Activated naive CD4-positive, alpha-beta T cell treated with anti-CD3 and anti-CD28 coated beads, Interleukin-2, amount 50 U/mL, for 72 hours (primary cell): ENCODE measurements at regions not wholly inside any gene's neighbourhood (a gene's known extent, or its start where the extent isn't known, plus 50 kb on each side); places are given as distances from the start of the nearest gene placed in this dataset.

Experiments
- ATAC-seq, 2 donors: fragments of 150-1000 bp; cut with Tn5 transposase; 2 replicates each; pipeline ENCODE4 v1.10.0; 2021; ENCODE audit warnings: mild to moderate bottlenecking in 2 of 2, moderate library complexity in 2 of 2
- DNase-seq, 2 donors: peaks; one replicate each; pipeline ENCODE4 v3.0.0; 2021 to 2022; ENCODE audit warnings: low spot score in 2 of 2
- H3K27ac Mint-ChIP-seq, 2 donors: one replicate each; pipeline ENCODE4 v1.8.0; 2022; ENCODE audit warnings: mild to moderate bottlenecking in 2 of 2, mixed read lengths in 2 of 2
- H3K36me3 Mint-ChIP-seq, 2 donors: one replicate each; pipeline ENCODE4 v1.8.0; 2022; ENCODE audit warnings: mixed read lengths in 2 of 2
- H3K9me3 Mint-ChIP-seq, 2 donors: one replicate each; pipeline ENCODE4 v1.8.0; 2022; ENCODE audit warnings: mixed read lengths in 2 of 2

- Mint-ChIP-seq H3K36me3 (no peaks in the 10 kb centered on the region), H3K27ac (no peak overlapping the region), H3K9me3 (peaks cover 1% of the 10 kb centered on the region in 2 donors)
- ATAC-seq, result no peak
- DNase-seq, result no peak
These were observed 599.1 kb downstream of the QKI start for GRCh38 chr6:164013480-164014208.

DNA sequence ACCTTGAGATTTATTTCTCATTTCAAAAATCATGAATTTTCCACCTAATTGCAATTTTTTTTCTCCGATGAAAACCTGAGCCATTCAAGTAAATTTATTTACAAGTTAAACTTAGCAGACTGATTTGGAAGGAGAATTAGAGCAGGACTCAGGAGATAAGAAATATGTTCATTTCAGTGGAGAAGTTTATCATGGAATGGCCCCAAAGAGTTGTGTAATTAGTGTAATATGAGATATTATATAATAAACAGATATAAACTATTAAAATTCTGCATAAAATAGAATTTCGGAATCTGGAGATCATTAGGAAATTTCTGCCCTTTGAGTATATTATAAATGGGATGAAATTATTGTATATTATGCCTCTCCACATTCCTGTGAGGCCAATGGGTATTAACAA lies 596.8 kb downstream of the QKI start:
- Mint-ChIP-seq H3K27ac (no peak overlapping the region), H3K36me3 (no peaks in the 10 kb centered on the region), H3K9me3 (peaks cover 4 to 9% of the 10 kb centered on the region in 2 donors)
- DNase-seq (no peak), ATAC-seq (no peak)

- H3K9me3 Mint-ChIP-seq, result peaks cover 4 to 9% of the 10 kb centered on the region in 2 donors
- no peak for DNase-seq
- no peaks in the 10 kb centered on the region for H3K36me3 Mint-ChIP-seq
- no peak for ATAC-seq
- no peak overlapping the region for H3K27ac Mint-ChIP-seq
These were observed 596.1 kb downstream of the QKI start for GRCh38 chr6:164010441-164011103.

DNA sequence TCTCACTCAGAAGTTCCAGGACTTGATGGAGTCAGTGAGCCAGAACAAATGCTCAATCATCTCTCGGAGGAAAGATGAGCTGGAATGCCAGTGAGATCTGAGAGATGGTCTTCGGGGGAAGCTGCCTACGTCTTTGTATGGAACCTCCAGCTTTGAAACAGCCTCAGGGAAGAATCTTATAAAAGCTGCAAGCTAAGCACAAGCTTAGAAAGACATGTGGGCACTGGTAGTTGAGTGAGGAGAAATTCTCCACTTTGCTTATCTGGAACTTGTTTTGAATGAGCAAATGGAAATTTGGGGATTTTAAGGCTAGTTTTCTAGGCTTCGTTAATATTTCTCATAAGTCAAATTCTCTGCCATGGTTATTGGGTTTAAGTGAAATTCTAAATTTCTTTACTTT lies 594.4 kb downstream of the QKI start:
- no peaks in the 10 kb centered on the region for H3K36me3 Mint-ChIP-seq
- ATAC-seq (no peak), DNase-seq (no peak)
- no peak overlapping the region for H3K27ac Mint-ChIP-seq
- H3K9me3 Mint-ChIP-seq, result peaks cover 9% of the 10 kb centered on the region in 2 donors

DNA sequence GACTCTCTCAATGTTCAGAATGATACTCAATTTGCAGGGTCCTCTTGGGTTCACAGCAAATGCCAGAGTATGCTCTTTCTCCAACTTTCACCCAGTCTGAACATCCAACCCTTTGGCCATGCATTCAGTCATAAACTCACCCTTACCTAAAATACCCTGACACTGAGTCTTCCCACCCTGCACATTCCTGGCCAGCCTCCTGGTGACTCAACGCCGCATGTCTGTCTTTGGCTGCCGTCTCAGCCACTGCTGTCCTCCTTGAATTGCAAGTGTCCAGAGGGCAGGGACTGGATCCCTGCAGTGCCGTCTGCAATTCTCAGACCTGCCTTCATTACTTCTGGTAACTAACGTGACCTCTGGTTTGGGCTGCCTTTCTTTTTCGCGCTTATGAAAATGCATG lies 593.4 kb downstream of the QKI start:
- DNase-seq (no peak), ATAC-seq (no peak)
- Mint-ChIP-seq H3K27ac (no peak overlapping the region), H3K9me3 (peaks cover 9 to 14% of the 10 kb centered on the region in 2 donors), H3K36me3 (no peaks in the 10 kb centered on the region)

- no peaks in the 10 kb centered on the region for H3K36me3 Mint-ChIP-seq
- DNase-seq, result no peak
- ATAC-seq, result no peak
- peak overlapping the region in 1 of 2 donors; percentile 48 for H3K27ac Mint-ChIP-seq
- peaks cover 14% of the 10 kb centered on the region in 2 donors for H3K9me3 Mint-ChIP-seq
These were observed 591.9 kb downstream of the QKI start for GRCh38 chr6:164006459-164006858.

GRCh38 chr6:164005004-164005711 lies 590.6 kb downstream of the QKI start:
- ATAC-seq (no peak), DNase-seq (no peak)
- Mint-ChIP-seq H3K27ac (no peak overlapping the region), H3K9me3 (peaks cover 14% of the 10 kb centered on the region in 2 donors), H3K36me3 (no peaks in the 10 kb centered on the region)

GRCh38 chr6:164000276-164000675 lies 585.8 kb downstream of the QKI start:
- no peak for DNase-seq
- Mint-ChIP-seq H3K27ac (no peak overlapping the region), H3K36me3 (no peaks in the 10 kb centered on the region), H3K9me3 (peaks cover 9 to 10% of the 10 kb centered on the region in 2 donors)
- no peak for ATAC-seq

DNA sequence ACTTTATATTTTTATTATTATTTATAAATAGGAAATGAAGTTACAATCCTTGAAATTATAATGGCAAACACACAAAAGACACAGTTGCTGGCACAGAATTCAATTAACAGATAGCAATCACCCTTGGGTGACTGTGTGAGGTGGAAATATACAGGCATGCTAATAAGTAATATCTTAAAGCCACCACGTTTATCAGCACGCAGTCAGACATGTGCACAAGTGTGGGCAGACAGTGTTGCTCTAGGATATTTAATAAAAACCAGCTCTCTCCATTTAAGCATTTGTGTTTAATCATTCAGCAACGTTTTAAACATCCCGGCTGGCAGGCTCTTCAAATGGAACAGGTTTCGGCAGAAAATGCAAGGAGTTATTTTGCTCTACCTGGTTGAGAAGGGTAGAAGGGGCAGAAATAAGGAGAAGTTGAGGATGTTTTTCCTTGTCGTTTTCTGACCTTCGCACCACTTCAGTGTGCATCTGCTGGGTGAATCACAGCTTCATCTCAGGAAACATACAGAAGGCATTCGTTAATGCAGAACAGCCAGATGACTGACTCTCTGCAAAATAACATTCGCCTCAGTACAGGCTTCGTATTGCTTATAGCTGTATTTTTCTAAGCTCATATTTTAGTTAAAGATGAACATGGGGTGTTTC lies 585.1 kb downstream of the QKI start:
- ATAC-seq, result no peak
- Mint-ChIP-seq H3K36me3 (no peaks in the 10 kb centered on the region), H3K27ac (no peak overlapping the region)

DNA sequence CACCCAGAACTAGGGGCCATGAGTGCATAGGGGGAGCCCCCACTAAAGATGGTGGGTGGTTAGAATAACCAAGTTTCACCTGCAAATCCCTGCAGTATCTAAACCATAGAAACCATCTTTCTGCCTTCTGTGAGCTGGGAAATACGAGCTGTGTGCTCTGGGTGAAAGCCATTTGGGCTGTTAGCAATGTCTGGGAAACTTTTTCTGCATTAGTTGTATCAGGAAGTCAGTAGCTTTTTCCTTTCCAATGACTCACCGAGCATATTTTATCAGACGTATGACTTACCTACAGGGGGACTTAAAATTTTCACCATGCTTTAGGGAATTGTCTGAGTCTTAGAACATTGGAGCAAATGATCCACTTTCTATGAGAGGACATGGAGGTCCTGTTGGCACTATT lies 584.0 kb downstream of the QKI start:
- DNase-seq, result no peak
- peaks cover 2 to 10% of the 10 kb centered on the region in 2 donors for H3K9me3 Mint-ChIP-seq
- H3K27ac Mint-ChIP-seq, result no peak overlapping the region
- H3K36me3 Mint-ChIP-seq, result no peaks in the 10 kb centered on the region
- ATAC-seq, result no peak

More for the DNA sequence above, 585.1 kb downstream of the QKI start:
- no peak for DNase-seq
- H3K9me3 Mint-ChIP-seq, result peaks cover 9 to 10% of the 10 kb centered on the region in 2 donors

DNA sequence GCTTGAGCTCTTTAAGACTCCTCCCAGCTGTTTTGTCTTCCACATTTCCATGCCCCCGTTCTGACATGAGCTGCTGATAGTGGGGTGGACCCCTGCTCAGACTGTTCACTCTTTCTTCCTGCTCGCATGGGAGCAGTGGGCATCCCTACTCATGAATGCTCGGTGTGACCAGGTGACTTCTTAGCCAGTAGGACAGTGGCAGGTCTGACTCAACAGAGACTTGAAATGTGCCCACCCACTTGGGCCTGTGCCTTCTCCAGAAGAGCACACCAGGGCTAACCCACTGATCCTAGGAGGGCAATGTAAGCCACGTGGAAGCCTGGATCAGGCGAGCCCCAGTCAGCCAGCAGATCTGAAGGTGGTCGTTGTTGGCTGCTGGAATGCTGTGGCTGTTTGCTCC lies 582.0 kb downstream of the QKI start:
- Mint-ChIP-seq H3K36me3 (no peaks in the 10 kb centered on the region), H3K27ac (no peak overlapping the region), H3K9me3 (peaks cover 0 to 5% of the 10 kb centered on the region in 2 donors)
- DNase-seq, result no peak
- no peak for ATAC-seq

DNA sequence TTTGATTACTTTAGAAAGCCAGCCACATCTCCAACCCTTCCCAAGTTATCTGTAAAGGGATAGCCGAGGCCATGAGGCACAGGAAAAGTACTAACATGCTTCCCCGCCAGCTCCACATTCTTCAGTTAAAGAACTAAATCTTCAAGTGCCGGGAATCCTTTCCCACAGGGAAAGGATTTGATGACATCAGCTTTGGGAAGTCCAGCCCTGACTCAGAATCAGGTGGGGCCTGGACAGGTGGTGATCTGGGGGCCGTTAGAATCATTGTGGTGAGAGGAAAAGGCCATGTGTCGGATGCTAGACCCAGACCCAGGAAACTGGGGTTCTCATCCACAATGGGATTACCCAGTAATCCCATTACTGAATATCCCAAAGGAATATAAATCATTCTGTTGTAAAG lies 580.0 kb downstream of the QKI start:
- Mint-ChIP-seq H3K27ac (no peak overlapping the region), H3K36me3 (no peaks in the 10 kb centered on the region), H3K9me3 (peaks cover 0 to 5% of the 10 kb centered on the region in 2 donors)
- ATAC-seq, result no peak
- no peak for DNase-seq

- Mint-ChIP-seq H3K27ac (no peak overlapping the region), H3K36me3 (no peaks in the 10 kb centered on the region), H3K9me3 (peaks cover 0 to 5% of the 10 kb centered on the region in 2 donors)
- DNase-seq, result no peak
- no peak for ATAC-seq
These were observed 578.2 kb downstream of the QKI start for GRCh38 chr6:163992701-163993100.

DNA sequence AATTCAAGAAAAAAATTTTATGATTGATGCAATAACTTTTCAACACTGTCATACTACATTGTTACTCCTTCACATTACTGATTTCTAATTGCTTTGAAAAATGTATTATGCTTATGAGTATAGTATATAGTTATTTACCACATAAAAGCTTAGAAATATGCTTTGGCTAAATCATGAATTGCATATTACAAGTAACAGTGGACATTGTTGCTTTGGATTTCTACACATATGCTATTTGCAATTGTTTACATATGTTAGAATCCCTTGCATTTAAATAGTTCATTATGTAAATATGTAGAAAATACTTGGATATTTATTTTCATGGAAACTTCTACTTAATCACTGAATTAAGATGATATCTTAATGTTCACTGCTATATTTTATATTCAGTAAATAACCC lies 577.5 kb downstream of the QKI start:
- H3K27ac Mint-ChIP-seq, result no peak overlapping the region
- no peaks in the 10 kb centered on the region for H3K36me3 Mint-ChIP-seq
- DNase-seq (no peak), ATAC-seq (no peak)
- no peaks in the 10 kb centered on the region for H3K9me3 Mint-ChIP-seq

DNA sequence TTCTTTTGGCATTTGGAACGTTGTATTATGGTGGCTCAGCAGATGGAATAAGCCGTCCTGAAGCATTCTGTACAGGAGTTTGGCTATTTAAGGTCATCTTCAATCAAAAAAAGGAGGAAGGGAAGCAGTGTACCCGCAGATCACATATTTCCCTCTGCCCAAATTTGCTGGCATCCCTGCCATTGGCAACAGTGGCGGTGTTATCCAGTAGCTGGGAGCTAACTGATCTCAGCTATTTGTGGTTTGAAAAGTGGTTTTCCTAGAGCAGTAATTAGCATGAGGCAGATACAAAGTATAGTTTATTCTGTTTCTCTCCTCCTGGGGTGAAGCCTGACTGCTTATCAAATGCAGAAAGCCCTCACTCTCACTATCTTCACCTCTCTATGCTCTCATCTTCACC lies 576.8 kb downstream of the QKI start:
- no peaks in the 10 kb centered on the region for H3K9me3 Mint-ChIP-seq
- ATAC-seq (no peak), DNase-seq (no peak)
- no peak overlapping the region for H3K27ac Mint-ChIP-seq
- no peaks in the 10 kb centered on the region for H3K36me3 Mint-ChIP-seq

- no peak overlapping the region for H3K27ac Mint-ChIP-seq
- DNase-seq (no peak), ATAC-seq (no peak)
- no peaks in the 10 kb centered on the region for H3K9me3 Mint-ChIP-seq
- no peaks in the 10 kb centered on the region for H3K36me3 Mint-ChIP-seq
These were observed 571.8 kb downstream of the QKI start for GRCh38 chr6:163986313-163986712.

DNA sequence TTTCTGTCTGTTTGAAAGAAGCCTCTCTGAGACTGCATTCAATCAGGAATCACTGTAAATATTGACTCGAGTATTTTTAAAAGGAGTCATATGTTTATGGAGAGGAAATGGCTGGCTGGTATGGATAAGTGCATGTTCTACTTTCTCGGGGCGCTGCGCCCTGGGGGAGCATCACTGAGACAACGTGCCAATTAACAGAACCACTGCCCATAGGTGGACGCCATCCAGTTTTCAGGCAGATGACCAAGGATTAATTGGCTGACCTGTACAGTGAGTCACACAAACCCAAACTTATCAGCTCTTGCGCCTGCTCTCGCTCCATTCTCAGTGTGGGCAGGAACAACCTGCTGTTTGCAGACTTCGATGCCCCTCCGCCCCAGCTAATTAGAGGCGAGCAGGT lies 571.2 kb downstream of the QKI start:
- H3K9me3 Mint-ChIP-seq, result no peaks in the 10 kb centered on the region
- no peak for ATAC-seq
- H3K27ac Mint-ChIP-seq, result no peak overlapping the region

More for the DNA sequence above, 571.2 kb downstream of the QKI start:
- DNase-seq, result no peak
- no peaks in the 10 kb centered on the region for H3K36me3 Mint-ChIP-seq
